NCI-H2196 (cell line): ENCODE measurements at regions not wholly inside any gene's neighbourhood (a gene's known extent, or its start where the extent isn't known, plus 50 kb on each side); places are given as distances from the start of the nearest gene placed in this dataset.
"Not testable (repeated sequence)": the region's sequence is repeated elsewhere in the genome, so short reads cannot be mapped to it uniquely, and the experiment has no call there.

Experiments
- DNase-seq: peaks from one replicate; lab custom pipeline; 2025; ENCODE audit not compliant: unreplicated experiment; lab: John Stamatoyannopoulos, UW

DNA sequence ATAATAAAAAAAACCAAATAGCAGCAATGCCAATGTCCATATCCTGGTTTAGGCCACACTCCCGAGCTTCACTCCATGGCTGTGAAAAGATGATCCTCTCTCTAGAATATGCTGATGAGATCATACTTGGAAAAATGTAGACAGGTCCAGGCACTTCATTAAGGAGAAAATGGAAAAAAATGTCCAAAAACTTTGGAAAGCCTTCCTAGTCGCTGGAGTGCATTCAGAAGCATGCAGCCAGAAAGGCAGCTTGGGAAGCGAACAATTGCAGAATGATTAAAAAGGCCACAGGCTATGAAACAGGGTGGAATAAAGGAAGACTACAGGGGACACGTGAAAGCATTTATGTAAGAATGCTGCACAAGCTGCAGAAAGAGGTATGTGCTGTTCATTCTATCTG, 165.6 kb upstream of the HCCS start:
- DNase-seq: no peak

DNA sequence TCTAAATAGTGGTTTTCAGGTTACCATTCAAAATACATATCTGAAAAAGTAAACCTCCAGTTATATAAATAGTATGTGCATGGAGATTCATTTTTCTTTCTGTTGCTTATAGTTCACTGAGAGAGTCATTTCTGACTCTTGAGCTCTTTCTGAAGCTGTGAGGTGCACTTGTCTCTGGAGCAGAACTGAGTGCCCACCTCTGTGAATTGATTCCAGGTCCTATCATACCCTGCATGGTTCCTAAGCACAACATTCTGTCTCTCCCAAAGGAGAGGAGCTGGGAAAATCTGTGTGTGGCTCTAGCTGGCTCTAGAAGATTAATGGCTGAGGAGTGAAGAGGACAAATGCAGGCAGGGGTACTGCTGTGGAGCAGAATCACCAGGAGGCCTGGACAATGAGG, 161.6 kb upstream of the HCCS start:
- no peak for DNase-seq

DNA sequence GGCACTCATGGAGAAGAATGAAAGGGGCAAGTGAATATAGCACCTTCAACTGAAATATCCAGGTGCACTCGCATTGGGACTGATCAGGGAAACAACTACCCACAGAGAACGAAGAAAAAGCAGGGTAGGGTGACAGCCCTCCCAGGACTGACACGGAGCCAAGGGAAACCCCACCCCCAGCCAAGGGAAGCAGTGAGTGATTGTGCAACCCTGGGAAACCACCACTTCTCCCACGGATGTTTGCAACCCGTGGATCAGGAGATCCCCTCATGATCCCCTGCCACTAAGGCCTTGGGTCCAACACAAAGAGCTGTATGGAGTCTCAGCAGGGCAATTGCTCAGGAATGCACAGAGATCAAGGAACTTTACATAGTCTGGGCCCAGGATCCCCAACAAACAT, 158.5 kb upstream of the HCCS start:
- DNase-seq: no peak

DNA sequence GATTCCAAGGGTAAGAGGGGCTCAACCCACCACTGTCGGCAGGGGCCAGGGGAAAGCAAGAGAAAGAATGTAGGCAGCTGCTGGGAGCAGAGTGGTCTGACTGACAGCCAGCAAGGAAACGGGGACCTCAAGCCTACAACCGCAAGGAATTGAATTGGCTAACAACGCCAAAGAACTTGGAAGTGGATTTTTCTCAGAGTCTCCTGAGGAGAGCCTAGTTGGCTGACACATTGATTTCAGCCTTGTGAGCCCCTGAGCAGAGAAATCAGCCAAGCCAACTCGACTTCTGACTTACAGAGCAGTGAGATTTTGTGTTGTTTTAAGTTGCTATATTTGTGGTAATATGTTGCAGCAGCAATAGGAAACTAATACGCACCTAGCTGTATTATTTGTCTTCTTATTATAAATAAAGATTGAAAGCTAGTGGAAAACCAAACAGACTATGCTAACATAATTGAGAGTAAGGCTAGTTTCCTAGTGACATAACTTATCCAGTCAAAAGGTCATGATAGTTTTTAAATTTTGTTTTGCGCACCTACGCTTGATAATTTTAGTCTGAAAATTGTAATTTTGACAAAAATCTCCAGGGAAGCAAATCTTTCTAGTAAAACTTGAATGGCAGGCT, 145.8 kb upstream of the HCCS start:
- no peak for DNase-seq

DNA sequence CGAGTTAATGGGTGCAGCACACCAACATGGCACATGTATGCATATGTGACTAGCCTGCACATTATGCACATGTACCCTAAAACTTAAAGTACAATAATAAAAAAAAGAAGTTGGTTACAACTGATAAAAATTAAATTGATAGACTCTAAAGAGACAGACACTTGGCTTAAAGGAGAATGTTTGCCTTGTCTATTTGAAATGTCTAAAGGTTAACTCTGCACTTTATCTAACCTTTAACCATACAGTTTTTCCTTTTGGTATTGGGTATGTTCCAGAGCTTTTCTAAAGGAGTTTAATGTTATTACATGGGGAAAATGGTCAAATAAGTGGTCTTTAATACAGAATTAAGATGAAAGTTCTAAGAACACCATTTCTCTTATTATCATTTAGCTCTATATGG, 145.1 kb upstream of the HCCS start:
- DNase-seq: no peak

DNA sequence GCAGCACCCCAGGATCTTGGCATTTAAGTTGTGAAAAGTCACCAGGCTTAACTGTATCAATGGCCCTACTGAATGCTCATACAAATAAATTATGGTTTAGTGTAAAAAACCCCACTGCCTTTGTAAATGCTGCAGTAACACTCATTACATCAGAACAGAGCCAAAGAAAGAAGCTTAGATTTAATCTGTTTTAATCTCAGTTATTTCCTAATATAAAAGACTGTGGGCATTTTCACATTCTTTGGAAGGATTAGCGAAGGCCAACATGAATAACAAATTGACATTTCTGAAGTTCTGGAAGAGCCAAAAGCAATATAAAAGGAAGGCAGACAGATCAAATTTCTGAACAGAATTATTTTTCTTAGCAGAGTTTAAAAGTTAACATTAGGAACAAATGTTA, 140.0 kb upstream of the HCCS start:
- DNase-seq: no peak

DNA sequence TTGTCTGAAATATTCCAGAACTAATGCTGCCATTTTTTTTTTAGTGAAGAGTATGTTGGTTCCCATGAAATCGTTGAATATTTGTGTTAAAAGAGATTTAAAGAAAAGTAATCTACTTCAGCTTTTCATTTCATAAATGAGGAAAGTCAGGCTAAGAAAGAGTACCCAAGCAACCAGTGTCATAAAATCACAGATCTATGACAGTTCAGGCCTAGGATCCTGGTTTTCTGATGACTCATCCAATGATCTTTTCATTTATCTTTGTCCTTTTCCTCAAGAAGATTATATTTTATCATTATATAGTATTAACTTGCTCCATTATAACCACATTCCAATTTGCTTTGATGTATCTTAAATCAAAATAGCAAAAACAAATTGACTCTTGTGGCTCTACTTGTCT, 139.4 kb upstream of the HCCS start:
- DNase-seq: no peak

DNA sequence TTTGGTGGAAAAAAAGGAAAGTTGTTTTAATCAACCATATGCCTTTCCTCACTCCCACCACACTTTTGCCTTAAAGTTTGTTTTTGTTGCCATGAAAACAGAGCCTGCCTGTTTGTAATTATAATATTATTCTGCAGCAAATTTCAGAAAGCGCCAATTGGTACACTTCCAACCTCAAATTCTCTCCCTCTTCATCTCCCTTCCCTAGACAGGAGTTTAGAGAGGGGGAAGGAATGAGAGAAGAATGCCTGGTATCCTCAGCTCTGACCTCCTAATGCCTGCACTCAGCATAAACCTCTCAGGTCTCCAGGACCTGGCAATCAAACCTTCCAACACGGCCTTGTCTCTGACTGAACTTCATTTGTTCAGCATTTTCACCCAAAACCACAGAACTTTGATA, 138.4 kb upstream of the HCCS start:
- no peak for DNase-seq

DNA sequence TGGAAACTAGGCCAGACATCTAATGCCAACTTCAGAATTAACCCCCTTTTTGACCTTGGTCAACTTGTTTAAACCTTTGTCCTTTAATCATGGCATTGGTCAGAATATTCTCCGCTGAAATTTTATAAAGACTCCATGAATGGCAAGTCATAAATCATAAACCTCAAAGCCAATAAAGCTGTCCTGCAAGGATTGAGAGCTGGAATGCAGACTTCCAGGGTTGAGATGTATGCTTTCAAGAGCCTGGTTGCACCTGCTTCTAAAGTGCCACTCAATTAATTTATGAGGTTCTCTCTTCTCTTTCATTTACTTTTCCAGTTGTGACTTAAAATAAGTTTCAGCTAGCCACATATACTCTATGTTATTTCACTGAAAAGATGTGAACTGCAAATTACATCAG, 136.2 kb upstream of the HCCS start:
- DNase-seq: no peak

DNA sequence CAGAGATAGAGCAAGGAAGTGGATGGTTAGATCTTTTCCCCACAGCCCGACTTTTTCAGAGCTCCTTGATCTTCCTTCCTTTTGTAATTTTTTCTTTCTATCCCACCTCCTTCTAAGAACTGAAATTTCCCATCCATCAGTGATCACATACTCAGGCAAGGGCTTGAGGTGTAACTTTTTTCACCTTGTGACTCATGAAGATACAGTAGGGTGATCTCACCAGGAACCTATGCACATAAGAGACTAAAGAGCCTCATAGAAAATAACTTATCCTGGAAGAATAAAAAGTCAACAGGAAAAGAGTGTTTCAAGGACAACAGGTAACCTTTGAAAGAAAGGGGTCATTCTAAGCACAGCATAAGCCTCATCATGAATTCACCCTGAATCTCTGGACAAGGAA, 131.2 kb upstream of the HCCS start:
- no peak for DNase-seq

DNA sequence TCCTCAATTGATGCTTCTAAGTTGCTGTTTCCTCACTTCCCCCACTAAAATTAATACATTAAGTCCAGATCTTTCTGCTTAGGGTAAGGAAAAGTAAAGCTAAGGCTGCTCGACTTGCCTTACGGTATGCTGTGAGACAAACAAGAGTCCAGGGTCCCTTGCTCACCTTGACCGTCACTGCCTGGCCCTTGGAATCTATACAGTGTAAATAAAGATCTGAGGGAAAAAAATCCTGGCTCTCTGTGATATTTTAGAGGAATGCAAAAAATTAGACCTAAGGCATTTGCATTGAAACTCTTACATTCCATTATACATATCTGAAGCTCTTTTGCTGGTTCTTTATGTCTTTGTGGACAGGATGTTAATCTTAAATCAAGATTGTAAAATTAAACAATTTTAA, 129.6 kb upstream of the HCCS start:
- DNase-seq: no peak

DNA sequence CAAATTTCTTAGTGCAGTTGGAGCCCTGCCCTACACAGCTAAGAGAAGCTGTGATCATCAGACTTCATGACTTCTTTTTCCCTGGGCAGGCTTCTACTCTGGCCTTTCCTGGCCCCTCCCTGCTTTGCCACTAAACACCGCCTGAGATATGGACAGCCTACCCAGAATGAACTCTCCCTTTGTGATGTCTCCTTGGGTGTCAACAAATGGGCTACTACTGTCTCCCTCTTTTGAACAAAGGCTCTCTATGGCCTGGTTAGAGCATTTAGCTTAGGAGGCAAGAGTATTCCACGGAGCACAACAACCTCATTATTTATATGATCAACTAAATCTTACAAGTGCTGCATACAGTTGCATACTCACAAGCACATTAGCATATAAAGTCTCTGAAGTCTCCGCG, 127.6 kb upstream of the HCCS start:
- no peak for DNase-seq

DNA sequence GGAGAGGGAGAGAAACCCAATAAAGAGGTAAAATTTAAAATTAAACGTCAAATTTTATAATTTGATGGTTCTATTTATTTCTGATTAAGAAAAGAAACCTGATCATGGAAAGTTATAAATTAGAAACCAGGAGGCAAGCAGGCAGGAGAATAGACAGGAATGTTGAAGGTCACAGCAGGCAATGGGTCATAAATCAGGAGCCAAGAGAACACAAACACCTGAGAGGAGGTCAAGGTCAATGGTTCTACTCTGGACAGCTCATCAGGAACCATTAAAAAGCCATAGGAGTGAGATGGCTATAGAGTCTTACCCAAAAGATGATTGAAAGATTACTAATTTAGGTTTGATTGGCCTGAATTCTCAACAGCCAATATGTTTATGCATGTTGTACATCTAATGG, 126.9 kb upstream of the HCCS start:
- DNase-seq: no peak

DNA sequence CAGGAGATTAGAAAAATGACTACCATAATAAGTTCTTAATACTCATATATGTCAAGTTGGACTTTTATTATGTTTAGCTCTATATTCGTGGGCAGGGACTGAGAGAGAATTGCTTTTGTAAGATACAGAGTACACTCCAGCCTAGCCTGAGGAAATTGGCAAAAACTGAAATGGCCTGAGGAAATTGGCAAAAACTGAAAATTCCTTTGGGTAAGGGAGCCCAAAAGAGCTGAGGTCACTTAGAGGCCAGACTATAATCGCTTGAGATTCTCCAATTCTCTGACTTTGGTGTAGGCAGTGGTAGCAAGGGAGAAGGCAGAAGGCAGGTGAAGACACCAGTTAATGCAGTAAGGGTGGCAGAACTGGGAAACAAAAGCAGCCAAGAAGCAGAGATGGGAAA, 124.5 kb upstream of the HCCS start:
- DNase-seq: no peak

DNA sequence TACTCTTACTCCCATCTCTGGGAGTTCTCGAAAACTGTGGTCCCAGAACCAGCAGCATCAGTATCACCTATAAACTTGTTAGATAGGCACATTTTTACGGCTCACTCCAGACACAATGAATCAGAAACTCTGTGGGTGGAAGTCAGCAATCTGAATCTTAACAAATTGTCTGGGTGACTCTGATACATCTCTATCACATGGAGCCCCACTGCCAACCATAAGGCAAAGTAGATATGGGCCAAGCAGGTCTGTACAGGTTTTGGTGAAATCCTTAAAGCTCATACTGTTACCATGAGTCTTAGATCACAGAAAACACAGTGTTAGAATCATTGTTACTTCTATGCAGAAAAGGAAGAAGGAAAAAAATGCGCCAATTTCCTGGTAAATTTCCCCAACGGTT, 122.5 kb upstream of the HCCS start:
- DNase-seq: no peak

DNA sequence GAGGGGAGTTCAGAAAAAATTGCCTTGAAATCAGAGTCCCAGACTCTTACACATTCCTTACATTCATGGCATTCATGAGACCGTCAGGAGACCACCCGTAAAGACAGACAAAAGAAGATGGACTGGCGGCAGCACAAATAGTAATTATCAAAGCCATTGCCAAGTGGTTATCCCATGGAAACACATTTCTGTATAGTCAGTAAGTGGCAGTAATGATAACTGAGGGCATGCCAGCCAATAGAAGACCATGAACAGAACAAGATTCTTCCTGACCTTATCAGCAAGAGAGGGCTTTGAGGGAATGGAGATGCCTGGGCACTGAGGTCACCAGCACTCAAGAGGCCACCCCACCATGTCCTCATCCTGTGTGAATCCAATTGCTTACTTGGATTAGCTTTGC, 121.7 kb upstream of the HCCS start:
- no peak for DNase-seq

DNA sequence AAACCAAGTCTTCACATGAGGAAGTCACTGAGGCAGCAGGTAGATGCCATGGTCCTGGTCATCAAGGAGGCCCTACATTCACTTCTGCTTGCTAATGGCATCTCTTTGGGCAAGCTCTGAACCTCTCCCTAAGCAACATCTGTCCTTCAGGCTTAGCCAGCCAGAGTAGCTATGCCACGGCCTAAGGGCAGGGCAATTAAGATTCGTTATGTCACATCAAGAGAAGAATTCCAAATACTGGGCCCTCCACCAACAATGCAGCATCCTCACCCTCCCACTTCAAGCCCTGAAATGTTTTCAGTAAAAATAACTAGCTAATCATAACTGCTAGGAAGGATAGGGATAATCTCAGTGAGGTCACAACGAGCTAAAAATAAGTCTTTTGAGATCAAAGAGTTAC, 120.7 kb upstream of the HCCS start:
- DNase-seq: no peak

DNA sequence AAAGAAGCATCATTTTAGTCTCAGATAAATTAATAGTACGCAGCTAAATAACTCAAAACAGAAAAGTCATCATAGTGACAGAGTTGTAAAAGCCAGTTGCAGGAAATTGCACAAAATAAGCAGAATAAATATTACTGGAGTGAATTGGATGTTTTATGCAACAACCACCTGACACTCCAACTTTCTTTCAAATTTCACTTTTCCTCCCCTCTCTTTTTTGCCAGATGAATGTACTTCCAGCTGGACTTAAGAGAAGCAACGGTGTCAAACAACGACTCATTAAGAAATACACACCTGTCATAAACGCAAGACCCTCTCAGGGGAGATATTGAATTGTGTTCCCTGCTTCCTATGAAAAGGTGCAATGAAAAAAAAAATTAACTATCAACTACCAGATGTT, 120.2 kb upstream of the HCCS start:
- DNase-seq: no peak

DNA sequence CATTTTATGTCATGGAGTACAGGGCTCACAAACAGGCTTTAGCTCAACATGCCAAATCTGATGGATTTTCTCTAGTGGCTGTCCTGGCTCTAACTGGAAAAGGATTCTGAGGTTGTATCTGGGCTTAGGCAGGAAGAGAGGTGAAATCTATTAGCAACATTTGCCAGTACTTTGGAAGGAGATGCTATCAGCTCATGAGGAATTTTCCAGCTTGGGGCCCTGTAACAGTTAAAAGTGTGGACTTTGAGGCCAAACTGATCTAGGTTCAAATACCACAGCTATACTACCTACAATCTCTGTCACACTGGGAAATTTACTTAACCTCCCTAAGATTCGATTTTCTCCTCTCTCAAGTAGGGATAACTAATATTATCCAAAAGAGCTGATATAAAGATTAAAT, 119.0 kb upstream of the HCCS start:
- DNase-seq: no peak

DNA sequence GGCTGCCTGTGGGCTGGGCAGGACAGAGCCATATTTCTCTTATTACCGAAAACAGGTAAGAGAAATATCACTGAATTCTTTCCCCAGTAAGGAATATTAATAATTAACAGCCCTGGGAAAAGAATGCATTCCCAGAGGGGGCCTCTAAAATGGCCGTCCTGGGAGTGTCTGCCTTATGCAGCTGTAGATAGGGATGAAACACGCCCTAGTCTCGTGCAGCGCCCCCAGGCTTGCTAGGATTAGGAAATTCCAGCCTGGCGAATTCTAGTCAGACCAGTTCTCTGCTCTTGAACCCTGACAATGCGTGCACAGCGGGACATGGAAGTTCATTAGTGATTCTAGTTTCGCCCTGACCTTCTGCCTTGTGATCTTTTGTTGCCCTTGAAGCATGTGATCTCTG, 104.1 kb upstream of the HCCS start:
- not testable (repeated sequence) for DNase-seq

DNA sequence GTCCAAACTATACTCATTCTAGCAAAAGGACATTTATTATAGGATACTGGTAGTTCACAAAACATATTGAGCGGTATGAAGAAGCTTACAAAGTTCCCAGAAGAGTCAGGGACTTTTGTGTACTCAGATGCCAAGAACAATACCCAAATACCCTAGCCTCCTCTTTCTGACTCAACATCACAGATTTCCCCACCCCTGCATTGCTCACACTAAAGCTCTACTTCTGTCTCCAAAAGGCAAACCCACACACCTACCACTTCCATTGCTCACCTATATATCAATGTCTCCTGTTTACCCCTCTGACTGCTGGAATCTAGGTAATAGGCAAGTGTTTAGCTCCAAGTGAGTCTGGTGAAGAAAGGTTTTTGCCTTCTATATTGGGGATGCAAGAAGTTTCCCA, 100.7 kb upstream of the HCCS start:
- DNase-seq: no peak

DNA sequence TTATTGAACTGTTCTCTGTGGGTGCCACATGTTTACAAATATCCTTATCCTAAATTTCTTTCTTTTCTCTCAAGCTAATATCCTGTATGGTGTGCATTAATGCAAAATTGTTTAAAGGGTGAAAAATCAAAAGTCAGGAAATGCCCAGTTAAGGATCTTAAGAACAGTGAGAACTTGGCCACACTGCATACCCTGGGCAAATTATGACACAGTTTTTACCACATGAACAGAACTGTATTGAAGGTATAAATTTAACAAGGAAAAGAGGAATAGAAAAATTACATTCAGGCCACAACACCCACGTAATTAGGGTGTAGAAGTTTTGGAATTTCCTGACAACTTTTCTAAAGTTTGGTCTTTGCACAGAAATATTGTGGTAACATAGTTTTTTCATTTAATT, 94.4 kb upstream of the HCCS start:
- DNase-seq: no peak

DNA sequence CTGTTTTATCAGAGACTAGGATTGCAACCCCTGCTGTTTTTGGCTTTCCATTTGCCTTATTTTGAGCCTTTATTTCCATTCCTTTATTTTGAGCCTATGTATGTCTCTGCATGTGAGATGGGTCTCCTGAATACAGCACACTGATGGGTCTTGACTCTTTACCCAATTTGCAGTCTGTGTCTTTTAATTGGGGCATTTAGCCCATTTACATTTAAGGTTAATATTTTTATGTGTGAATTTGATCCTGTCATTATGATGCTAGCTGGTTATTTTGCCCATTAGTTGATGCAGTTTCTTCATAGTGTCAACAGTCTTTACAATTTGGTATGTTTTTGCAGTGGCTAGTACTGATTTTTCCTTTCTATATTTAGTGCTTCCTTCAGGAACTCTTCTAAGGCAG, 88.5 kb upstream of the HCCS start:
- not testable (repeated sequence) for DNase-seq

DNA sequence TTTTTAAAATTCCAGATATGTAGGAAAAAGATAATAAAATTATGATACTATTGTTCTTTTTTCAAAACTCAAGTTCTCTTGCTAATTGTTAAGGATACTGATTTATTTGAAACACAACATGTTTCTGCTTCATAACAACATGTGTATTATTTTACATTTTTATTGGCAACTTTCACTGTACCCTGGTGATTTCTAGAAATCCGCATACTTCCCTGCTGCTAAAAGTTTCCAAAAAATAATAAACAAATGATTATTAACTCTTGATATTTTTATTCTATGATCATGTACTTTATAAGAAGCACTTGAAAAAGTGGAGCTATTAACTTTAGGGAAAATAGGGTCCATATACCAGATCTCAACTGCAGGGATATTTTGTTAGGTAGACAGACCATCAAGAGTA, 71.2 kb upstream of the HCCS start:
- DNase-seq: no peak
